ENCODE measurements at regions not wholly inside any gene's neighbourhood (a gene's known extent, or its start where the extent isn't known, plus 50 kb on each side); places are given as distances from the start of the nearest gene placed in this dataset.

GRCh38 chr12:41979574-41979973, 165.1 kb downstream of the GXYLT1 start:
- TF ChIP-seq CTCF (IDR thresholded peaks at IDR 0.05) (no peak), ZFX (IDR thresholded peaks at IDR 0.05; ENCODE audit: borderline replicate concordance) (no peak)
